ENCODE measurements at regions not wholly inside any gene's neighbourhood (a gene's known extent, or its start where the extent isn't known, plus 50 kb on each side); places are given as distances from the start of the nearest gene placed in this dataset.

- TF ChIP-seq CTCF (IDR thresholded peaks at IDR 0.05) = no peak
- no peak for TF ChIP-seq POLR2A (IDR thresholded peaks at IDR 0.05)
Observed at GRCh38 chr17:69872675-69873262, 202.3 kb upstream of the KCNJ16 start.
